ENCODE measurements at regions not wholly inside any gene's neighbourhood (a gene's known extent, or its start where the extent isn't known, plus 50 kb on each side); places are given as distances from the start of the nearest gene placed in this dataset.
"Not testable (repeated sequence)": the region's sequence is repeated elsewhere in the genome, so short reads cannot be mapped to it uniquely, and the experiment has no call there.

DNA sequence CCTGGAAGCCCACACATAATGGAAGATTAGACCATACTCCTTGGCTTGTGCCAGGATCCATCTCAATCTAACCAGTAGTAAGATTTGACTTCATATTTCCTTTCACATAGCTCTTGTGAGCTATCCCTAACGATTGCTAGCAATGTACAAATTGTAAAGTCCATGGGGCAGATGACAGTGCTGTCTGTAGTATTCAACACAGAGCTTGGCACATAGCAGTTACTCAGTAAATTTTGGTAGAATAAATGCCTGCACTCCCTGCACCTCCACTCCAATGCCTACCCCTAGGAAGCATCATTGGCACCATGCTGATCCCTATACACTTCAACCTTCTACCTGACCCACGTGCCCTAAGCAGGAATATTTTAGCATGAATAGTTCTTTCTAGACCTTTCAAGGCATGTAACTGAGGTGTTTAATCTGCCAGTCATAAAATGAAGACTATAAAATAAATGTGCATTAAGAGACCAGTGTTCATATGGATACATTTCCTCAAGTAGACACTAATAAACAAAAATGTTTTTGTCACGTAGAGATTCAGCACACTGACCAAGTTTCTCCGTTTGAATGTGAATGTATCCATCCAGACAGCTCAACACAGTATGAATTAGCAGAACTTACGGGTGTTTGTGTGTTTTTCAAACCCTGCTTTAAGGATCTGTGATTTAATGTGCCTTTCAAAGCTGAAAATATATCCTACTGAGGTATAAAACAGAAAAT lies 98.8 kb downstream of the BMP4 start:
- no peak for DNase-seq (ENCODE audit: low read depth in 3 of 3)

DNA sequence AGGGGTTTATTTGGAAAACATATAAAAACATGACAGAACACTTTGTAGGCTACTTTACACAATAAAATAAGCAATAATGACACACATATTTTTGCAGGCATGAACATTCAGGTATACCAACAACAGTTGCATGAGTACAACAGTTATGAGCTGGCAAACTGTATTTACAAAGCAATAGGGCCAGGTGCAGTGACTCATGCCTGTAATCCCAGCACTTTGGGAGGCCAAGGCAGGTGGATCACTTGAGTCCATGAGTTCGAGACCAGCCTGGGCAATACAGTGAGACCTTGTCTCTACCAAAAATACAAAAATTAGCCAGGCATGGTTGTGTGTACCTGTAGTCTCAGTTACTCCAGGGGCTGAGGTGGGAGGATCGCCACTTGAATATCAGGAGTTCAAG lies 101.1 kb downstream of the BMP4 start:
- DNase-seq (ENCODE audit: low read depth in 3 of 3) = no peak

DNA sequence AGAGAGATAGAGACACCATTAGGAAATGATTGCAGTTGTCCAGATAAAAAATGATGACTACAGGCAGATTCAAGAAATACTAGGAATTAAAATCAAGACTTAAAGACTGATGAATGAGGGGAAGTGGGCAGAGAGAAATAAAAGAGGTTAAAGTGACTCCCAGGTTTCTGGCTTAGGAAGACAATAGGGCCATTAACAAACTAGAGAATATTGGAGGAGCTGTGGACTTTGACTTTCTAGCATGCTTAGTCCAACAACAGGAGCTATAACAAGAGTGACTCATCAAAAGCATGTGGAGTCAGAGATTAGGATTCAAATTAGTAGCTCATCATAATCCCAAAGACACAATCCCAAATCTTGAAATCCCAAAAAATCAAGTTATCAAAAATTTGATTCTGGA lies 101.5 kb downstream of the BMP4 start:
- DNase-seq (ENCODE audit: low read depth in 3 of 3) = no peak

DNA sequence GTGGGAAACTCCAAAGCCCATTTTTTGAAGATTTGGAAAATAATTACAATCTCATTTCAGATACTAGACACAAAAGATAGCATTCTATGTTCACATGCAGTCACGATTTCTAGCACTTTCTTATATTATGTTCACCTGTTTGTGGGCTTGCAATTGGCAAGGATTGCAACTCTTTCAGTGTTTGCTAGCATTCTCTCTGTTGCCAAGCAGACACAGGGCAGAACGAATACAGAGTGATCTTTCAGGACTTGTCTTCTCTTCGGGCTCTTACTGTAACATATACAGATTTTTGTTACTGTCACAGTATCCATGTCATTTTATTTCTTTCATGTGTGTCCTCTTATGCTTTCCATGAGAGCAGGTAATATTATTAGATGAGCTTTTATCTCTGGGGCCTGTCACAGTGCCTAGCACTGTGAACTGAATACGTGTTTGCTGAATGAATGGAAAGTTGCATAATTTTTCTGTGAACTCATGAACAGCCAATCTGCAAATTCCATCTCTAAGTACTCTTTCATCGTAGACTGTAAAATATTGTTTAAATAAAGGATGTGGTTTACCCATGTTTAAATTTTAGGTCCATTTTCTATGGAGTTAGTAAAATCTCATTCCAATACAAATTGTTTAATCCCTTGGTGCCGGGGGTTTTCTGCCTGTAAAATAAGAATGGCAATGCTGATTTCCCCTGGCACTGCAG lies 105.1 kb downstream of the BMP4 start:
- no peak for DNase-seq (ENCODE audit: low read depth in 3 of 3)

DNA sequence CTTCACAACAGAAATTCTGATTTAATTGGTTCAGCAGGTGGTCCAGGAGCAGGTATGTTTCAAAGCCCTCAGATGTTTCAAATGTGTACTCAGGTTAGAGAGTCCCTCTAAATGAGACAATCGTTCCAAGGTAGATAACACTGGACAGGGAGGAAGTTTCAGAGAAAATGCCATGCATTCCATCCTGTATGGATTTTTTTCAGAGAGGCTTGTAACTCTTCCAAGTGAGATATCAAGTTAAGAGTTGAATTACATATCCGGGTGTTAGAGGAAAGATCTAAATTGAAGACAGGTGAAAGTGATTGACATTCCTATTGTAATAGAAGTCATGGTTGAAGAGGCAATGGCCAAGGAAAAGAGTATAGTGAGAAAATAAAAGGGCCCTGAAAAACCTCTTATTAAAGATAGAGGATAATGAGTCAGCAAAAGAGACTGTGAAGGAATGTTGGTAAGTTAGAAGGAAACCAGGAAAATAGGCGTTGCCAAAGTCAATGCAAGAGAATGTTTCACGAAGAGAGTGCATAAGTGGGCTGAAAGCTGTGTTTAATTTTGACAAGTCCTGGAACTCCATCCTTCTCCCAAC lies 105.8 kb downstream of the BMP4 start:
- DNase-seq (ENCODE audit: low read depth in 3 of 3) = no peak

DNA sequence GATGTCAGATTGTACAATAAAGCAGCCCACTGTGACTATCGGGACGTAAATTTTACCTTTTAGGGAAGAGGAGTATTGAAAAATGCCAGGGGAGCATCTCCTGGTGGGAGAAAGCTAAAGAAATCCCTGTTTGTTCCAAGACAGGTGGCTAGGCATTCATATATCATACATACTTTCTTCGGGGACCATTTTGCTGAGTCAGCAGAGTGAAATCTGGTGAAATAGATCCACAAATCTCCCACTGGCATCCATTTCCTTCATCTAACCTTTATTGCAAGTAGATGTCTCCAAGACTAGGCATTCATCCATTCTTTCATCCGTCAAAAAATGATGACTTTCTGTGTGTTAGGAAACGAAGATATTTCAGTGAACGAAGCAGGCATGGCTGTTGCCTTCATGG lies 107.1 kb downstream of the BMP4 start:
- no peak for DNase-seq (ENCODE audit: low read depth in 3 of 3)

DNA sequence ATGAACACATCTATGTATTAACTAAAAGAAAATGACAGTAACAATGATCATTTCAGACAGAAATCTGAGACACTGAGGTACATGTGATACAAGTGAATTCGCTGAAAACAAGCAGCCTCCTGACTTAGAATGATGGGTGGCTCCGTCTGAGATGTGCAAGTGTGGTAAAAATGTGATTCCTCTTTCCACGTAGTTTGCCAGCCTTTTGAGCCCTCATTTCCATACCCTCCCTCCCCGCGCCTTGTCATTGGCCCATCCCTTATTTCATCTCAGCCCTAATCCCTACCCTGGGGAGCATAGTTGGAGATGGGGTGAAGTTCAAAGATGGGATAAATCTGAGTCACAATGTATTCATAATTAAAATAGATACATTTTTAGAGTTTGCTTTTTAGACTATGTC lies 107.8 kb downstream of the BMP4 start:
- DNase-seq (ENCODE audit: low read depth in 3 of 3) = no peak

DNA sequence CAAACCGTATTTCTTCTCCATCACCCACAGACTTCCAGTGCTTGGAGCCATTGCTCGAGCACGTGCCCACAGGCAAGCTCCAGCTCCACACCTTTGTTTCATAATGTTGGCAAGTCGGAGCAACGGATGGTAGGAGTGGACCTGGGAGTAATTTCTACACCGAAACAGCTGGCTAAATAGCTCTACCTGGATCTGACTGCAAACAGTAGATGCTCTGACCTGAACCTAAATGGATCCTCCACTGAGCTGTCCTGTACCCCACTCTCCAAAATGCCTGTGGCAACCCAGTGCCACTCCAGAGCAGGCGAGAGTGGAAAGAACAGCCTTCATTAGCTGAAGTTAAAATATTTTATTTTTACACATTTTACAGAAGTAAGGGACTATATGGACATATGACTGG lies 108.7 kb downstream of the BMP4 start:
- no peak for DNase-seq (ENCODE audit: low read depth in 3 of 3)

DNA sequence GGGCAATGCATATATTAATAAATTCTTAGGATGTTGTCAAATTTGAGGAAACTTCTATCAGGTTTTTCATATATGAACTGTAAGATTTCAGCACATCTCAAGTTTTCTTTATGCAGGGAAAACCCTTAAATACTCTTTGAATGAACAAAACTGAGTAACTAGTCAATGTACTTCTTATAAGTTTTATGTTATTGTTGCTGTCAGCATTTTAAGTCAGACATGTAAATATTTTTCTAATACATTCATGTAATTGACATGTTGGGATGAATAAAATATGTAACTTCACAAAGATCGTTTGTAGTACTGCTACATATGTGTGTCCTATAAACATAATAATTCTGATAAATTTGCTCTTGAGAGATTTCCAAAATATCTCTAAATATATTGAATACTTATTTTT lies 109.6 kb downstream of the BMP4 start:
- DNase-seq (ENCODE audit: low read depth in 3 of 3) = no peak

DNA sequence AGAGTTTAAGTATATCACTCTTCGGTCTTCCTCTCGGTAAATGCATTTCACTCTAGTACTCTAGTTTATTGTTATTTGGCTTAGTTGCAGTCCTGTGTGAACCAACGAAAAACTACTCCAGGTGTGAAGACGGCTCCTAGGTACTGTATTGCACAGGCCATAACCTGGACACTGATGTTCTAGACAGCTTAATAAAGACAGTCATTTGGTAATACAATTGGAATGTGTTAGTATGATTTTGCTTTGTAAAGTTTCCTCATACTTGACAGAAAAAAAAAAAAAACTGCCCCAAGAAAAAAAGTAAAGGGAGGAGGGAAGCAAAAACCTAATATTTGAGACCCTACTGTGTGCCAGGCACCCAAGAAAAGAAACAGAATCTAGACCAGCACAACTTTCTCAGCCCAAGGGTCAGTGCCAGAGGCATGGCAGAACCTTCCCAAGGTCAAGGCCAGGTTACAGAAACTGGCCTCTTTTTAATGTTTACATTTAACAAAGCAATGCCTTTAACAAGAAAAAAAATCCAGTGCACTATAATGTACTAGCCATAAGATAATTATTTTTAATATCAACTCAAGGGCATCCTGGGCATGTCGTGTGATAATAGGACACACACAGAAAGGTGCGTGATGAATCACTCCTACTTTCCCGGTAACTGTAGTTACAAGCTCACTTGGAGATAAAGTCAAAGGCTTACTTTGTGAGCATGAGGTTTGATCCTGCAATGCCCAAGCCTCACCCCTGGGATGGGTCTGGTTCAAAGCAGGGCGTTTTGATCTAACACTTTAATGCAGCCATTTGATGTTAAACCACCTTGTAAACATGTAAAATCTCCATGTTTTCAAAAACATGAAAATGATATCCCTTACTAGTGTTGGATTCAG lies 110.6 kb downstream of the BMP4 start:
- no peak for DNase-seq (ENCODE audit: low read depth in 3 of 3)

DNA sequence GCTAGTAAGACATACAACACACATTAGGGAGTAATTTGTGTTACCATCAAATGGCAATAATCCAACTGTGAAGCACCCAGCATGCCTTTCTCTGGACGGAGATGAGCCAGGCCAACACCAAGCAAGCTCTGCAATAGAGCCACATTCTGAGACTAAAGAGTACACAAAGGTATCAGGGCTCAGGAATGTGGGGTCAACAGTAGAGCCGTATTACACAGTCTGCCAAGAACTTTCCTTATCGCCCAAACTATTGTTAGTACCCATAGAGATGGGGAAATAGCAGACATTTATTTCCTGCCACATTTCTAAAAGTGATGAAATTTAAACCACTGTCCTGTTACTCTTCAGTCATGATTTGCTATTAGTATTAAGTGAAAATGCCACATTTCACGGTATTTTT lies 113.7 kb downstream of the BMP4 start:
- DNase-seq (ENCODE audit: low read depth in 3 of 3) = no peak

DNA sequence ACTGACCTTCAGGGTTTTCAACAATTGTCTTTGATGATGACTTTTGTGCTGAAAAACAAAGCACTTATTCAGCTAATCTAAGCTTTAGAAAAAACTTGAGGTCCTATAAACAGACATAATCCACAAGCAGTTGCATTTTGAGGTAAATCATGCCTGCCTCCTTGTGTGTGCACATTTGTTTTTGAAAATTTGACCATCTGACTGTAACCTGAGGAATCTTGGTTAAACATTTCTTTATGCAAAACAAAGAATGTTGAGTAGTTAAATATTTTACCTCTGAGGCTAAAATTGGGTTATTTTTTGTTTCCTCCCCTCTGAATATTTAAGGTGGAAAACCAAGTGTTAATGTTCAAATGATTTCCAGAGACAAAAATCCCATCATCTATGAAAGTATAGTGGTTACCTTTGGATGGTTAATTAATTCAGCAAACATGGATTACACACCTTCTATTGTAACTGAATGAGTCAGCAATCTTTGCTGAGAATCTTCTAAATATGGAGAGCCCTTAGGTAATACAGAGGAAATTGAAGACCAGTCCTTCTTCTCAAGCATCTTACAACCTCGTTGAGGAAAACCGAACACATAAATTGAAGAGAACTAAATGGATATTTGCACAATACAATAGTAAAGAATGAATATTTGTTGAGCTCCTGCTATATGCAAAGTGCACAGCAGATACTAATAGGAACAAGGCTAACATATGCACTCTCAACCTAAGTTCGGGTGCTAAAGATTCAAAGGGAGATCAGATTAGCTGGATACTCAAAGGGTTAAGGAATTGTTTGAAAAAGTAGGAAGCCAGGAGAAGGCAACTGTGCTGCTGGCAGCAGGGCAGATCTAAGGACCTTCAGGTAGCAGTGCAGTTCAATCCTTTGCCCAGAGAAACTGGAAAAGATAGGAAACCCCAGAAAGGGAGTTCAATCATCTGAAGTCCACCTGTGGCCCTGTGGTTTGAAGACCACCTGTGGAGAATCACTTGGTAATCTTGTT lies 115.2 kb downstream of the BMP4 start:
- no peak for DNase-seq (ENCODE audit: low read depth in 3 of 3)

DNA sequence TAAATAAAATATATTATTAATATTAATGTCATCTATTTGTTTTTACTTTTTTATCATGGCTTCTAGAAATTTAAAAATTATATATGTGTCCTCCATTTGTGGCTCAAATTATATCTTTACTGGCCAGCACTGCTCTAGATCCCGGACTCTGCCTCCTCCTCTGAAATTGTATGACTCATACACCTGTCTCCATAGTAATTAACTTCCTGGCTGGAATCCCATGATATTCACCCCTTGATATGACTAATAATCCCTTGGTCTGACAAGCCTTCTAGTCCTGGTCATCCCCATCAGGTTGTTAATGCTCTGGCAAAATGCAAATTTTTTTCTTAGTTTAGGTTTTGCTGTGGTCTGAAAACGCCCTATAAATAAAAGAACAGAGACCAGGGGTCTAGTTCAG lies 116.2 kb downstream of the BMP4 start:
- DNase-seq (ENCODE audit: low read depth in 3 of 3) = no peak

DNA sequence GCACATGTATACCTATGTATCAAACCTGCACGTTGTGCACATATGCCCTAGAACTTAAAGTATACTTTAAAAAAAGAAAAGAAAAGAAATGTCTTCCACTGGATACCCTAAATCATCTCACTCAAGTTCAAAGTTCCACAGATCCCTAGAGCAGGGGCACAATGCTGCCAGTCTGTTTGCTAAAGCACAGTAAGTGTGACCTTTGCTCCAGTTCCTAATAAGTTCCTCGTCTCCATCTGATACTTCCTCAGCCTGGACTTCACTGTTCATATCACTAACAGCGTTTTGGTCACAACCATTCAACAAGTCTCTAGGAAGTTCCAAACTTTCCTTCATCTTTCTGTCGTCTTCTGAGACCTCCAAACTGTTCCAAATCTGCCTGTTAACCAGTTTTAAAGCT lies 118.3 kb downstream of the BMP4 start:
- DNase-seq (ENCODE audit: low read depth in 3 of 3) = no peak

DNA sequence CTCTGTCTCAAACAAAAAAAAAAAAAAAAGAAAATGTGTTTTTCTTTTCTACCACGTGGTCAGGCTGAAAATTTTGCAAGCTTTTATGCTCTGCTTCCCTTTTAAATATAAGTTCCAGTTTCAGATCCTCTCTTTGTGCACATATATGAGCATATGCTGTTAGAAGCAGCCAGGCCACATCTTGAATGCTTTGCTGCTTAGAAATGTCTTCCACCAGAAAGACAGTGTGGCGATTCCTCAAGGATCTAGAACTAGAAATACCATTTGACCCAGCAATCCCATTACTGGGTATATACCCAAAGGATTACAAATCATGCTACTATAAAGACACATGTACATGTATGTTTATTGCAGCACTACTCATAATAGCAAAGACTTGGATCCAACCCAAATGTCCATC lies 119.0 kb downstream of the BMP4 start:
- DNase-seq (ENCODE audit: low read depth in 3 of 3) = not testable (repeated sequence)

DNA sequence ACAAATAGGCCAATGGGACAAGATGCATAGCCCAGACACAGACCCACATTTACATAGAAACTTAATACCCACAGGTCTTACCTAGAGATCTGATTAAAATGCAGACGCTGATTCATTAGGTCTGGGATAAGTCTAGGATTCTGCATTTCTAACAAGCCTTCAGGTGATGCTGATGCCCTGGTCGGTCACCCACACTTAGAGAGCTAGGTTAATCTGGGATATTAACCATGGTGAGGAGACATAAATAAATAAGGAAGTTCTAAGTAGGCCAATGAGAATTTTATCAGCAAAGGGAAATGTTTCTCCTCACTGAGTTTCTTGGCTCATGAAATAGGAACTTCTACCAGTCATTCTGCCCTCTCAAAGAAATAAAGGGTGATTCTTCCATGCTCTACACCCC lies 120.1 kb downstream of the BMP4 start:
- no peak for DNase-seq (ENCODE audit: low read depth in 3 of 3)

DNA sequence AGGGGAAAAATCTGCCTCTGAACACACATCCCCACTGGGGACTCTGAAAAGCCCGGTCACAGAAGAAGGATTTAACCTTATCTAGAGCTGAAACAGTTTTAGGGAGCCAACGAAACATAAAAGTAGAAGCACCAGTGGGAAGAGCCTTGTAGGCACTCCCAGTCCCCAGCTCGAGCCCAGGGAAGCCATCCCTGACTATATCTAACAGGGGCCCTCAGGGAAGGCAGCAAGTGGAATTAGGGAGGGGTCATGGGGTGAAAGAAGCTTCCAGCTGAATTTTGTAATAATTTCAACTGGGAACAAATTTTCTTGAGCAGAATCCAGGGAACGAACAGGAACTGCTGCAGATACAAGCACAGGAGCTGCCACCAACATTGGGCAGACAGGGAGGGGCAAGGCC lies 127.8 kb downstream of the BMP4 start:
- no peak for DNase-seq (ENCODE audit: low read depth in 3 of 3)

DNA sequence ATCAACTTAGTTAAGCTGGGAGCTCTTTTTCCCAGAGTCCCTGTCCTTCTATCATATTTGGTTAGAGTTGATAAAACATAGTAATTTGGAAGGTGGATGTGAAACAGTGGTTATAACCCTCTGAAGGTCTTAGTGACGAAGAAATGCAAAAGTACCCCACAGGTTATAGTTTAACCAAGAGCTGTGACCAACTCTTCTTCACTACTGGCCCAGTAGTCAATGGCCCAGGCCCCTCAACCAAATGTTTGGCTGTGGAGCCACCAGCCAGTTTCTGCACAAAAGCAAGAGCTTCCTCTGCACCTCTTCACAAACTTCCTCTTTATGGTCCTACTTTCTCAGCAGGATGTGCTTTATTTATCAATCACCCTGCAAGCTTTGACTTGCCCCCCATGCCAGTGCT lies 132.6 kb downstream of the BMP4 start:
- no peak for DNase-seq (ENCODE audit: low read depth in 3 of 3)

DNA sequence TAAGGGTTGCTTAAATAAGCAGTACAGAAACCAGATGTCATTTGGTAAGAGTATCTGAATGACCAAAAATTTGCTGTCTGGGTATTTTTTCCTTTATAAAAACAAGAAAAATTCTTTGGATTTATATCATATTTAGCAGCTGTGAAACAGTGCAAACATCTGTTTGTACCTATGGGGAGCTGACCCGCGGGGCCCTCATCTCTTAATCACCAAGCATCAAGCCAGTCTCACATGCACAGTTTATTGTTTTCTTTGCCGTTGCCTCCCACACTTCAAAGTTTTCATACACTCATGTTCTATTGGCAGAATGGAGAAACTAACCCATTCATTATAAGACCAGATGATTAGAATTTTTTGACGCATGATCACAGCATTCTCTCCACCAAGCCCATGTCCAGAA lies 142.2 kb downstream of the BMP4 start:
- DNase-seq (ENCODE audit: low read depth in 3 of 3) = no peak

DNA sequence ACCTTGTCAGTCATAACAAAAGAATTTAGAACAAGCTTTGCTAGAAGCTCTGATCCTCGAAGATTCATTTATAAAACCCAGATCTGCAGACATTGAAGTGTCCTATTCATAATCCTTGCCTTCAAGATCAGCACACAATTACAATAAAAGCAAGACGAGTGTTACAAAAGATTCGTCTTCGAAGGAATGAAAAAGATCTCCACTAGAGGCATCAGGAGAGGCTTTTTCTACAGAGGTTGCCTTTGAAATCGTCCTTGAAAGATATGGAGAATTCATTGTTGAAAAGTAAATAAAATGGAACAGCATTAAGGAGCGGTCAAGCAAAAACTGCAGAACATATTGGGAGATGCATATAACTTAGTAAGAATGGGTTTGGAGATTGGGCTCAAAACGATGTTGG lies 146.4 kb downstream of the BMP4 start:
- no peak for DNase-seq (ENCODE audit: low read depth in 3 of 3)

DNA sequence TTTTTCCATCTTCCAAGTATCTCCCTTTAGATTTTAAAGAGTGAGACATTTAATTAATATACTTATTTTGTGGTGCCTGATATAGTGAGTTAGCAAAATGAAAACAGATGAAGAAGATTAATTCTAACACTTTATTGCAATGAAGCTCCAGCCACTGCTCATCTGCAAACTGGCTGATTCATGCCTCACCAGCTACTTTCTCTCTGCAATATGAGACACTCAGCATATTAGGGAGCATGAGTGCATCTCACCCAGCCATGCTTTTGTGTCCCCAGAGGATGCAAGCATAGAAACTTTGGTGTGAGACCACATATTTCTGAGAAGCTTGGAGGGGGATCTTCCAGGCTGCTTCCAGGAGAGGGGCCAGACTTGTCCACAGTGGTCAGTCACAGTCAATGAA lies 148.6 kb downstream of the BMP4 start:
- DNase-seq (ENCODE audit: low read depth in 3 of 3) = no peak

Data from stimulated activated CD4-positive, alpha-beta T cell treated with anti-CD3 and anti-CD28 coated beads, TNF-alpha, amount 100 ng/mL, for 48 hours (primary cell).